ENCODE measurements at regions not wholly inside any gene's neighbourhood (a gene's known extent, or its start where the extent isn't known, plus 50 kb on each side); places are given as distances from the start of the nearest gene placed in this dataset.

- DNase-seq (ENCODE audit: low spot score): no peak
- TF ChIP-seq CTCF (IDR thresholded peaks at IDR 0.05; ENCODE audit: borderline replicate concordance, control extremely low read depth, extremely low read depth, insufficient read depth, missing control alignments): no peak
- in situ Hi-C loops (cut with MboI; ENCODE audit: low sequenced_read_pairs, unreplicated experiment): no loop called here
Measured at GRCh38 chr13:48798180-48798579, 144.5 kb downstream of the CYSLTR2 start.

GRCh38 chr13:48801255-48801654 lies 147.5 kb downstream of the CYSLTR2 start:
- no peak for DNase-seq (ENCODE audit: low spot score)
- in situ Hi-C loops (cut with MboI; ENCODE audit: low sequenced_read_pairs, unreplicated experiment): no loop called here
- TF ChIP-seq CTCF (IDR thresholded peaks at IDR 0.05; ENCODE audit: borderline replicate concordance, control extremely low read depth, extremely low read depth, insufficient read depth, missing control alignments): no peak

- no peak for DNase-seq (ENCODE audit: low spot score)
- no peak for TF ChIP-seq CTCF (IDR thresholded peaks at IDR 0.05; ENCODE audit: borderline replicate concordance, control extremely low read depth, extremely low read depth, insufficient read depth, missing control alignments)
- in situ Hi-C loops (cut with MboI; ENCODE audit: low sequenced_read_pairs, unreplicated experiment): no loop called here
Measured at GRCh38 chr13:48804821-48805601, 151.3 kb downstream of the CYSLTR2 start.

- DNase-seq (ENCODE audit: low spot score): no peak
- no peak for TF ChIP-seq CTCF (IDR thresholded peaks at IDR 0.05; ENCODE audit: borderline replicate concordance, control extremely low read depth, extremely low read depth, insufficient read depth, missing control alignments)
- in situ Hi-C loops (cut with MboI; ENCODE audit: low sequenced_read_pairs, unreplicated experiment): no loop called here
Measured at GRCh38 chr13:48806522-48806921, 152.8 kb downstream of the CYSLTR2 start.

- in situ Hi-C loops (cut with MboI; ENCODE audit: low sequenced_read_pairs, unreplicated experiment): no loop called here
- no peak for TF ChIP-seq CTCF (IDR thresholded peaks at IDR 0.05; ENCODE audit: borderline replicate concordance, control extremely low read depth, extremely low read depth, insufficient read depth, missing control alignments)
- no peak for DNase-seq (ENCODE audit: low spot score)
Measured at GRCh38 chr13:48808683-48809082, 155.0 kb downstream of the CYSLTR2 start.

- in situ Hi-C loops (cut with MboI; ENCODE audit: low sequenced_read_pairs, unreplicated experiment): no loop called here
- no peak for TF ChIP-seq CTCF (IDR thresholded peaks at IDR 0.05; ENCODE audit: borderline replicate concordance, control extremely low read depth, extremely low read depth, insufficient read depth, missing control alignments)
- no peak for DNase-seq (ENCODE audit: low spot score)
Measured at GRCh38 chr13:48810013-48810412, 156.3 kb downstream of the CYSLTR2 start.

Data from GM13976 (cell line).